Testis (tissue), 2 donors: ENCODE measurements at regions not wholly inside any gene's neighbourhood (a gene's known extent, or its start where the extent isn't known, plus 50 kb on each side); places are given as distances from the start of the nearest gene placed in this dataset.

Experiments used
- DNase-seq: peaks from one replicate; pipeline ENCODE4 v3.0.0-alpha.2; 2019
- H3K27ac ChIP-seq, 2 donors: fragments of 200-600 bp; sonication (generic); one replicate each; pipeline ENCODE4 v1.5.1; 2019
- H3K27me3 ChIP-seq: fragments of 200-600 bp; sonication (generic); one replicate; pipeline ENCODE4 v1.5.1; 2019
- H3K36me3 ChIP-seq: fragments of 200-600 bp; sonication (generic); one replicate; pipeline ENCODE4 v1.5.1; 2017; ENCODE audit warnings: low read depth; ENCODE audit errors: missing control alignments
- H3K4me1 ChIP-seq: fragments of 200-600 bp; sonication (generic); one replicate; pipeline ENCODE4 v1.5.1; 2019
- H3K4me3 ChIP-seq, 2 donors: fragments of 200-600 bp; sonication (generic); one replicate each; pipeline ENCODE4 v1.5.1; 2017 to 2019
- H3K9me3 ChIP-seq: fragments of 200-600 bp; sonication (generic); one replicate; pipeline ENCODE4 v1.5.1; 2017
- CTCF ChIP-seq, 3 experiments: fragments of 450-650 bp in 2 of 3; fragments of 200-600 bp in 1 of 3; sonication (generic) in 1 of 3; IDR thresholded peaks; one replicate each; pipeline ENCODE4 v1.5.1; 2016 to 2019; ENCODE audit warnings: antibody characterized with exemption in 3 of 3, mild to moderate bottlenecking in 2 of 3, moderate library complexity in 1 of 3
- POLR2A ChIP-seq: fragments of 450-650 bp; IDR thresholded peaks from one replicate; pipeline ENCODE4 v1.6.1; 2017; ENCODE audit warnings: antibody characterized with exemption, mild to moderate bottlenecking, moderate library complexity
- WGBS, 2 donors: methylation state at CpG; one replicate each; pipeline ENCODE4 v1.1.5; 2018; 5-methylcytosine and 5-hydroxymethylcytosine counted together
- intact Hi-C: fragments of 100-400 bp; cut with DNase I; formaldehyde crosslinking; loops from one replicate; pipeline ENCODE4 v1.15.1; 2023; ENCODE audit warnings: low total_unique reads

GRCh38 chr4:123649250-123649644 lies 252.7 kb downstream of the SPRY1 start:
- TF ChIP-seq POLR2A (no peak), CTCF (IDR thresholded peaks at IDR 0.05) (no peak)
- peaks cover 7% of the 10 kb centered on the region for H3K4me1 ChIP-seq
- H3K4me3 ChIP-seq: no peak overlapping the region
- H3K36me3 ChIP-seq: no peaks in the 10 kb centered on the region
- no peak for DNase-seq
- intact Hi-C loops: no loop called here
- H3K27ac ChIP-seq: peak overlapping the region; percentile 40 to 50
- no peaks in the 10 kb centered on the region for H3K9me3 ChIP-seq
- 68 to 71% methylated on average over 4 of the region's 4 CpGs for WGBS, 2 donors
- no peaks in the 10 kb centered on the region for H3K27me3 ChIP-seq

GRCh38 chr4:123649645-123650391 lies 253.2 kb downstream of the SPRY1 start:
- Histone ChIP-seq H3K36me3 (no peaks in the 10 kb centered on the region), H3K9me3 (no peaks in the 10 kb centered on the region), H3K4me3 (no peak overlapping the region), H3K4me1 (peaks cover 7% of the 10 kb centered on the region), H3K27ac (peak overlapping the region; percentile 40 to 50), H3K27me3 (no peaks in the 10 kb centered on the region)
- TF ChIP-seq POLR2A: no peak
- TF ChIP-seq CTCF (IDR thresholded peaks at IDR 0.05): no peak
- WGBS, 2 donors: 55 to 57% methylated on average over 11 of the region's 11 CpGs
- intact Hi-C loops: no loop called here
- no peak for DNase-seq

GRCh38 chr4:123651066-123651465 lies 254.5 kb downstream of the SPRY1 start:
- H3K36me3 ChIP-seq: no peaks in the 10 kb centered on the region
- TF ChIP-seq POLR2A: no peak
- no peak for TF ChIP-seq CTCF (IDR thresholded peaks at IDR 0.05)
- intact Hi-C loops: no loop called here
- peaks cover 7% of the 10 kb centered on the region for H3K4me1 ChIP-seq
- no peak for DNase-seq
- H3K27ac ChIP-seq: no peak overlapping the region
- no peak overlapping the region for H3K4me3 ChIP-seq
- no peaks in the 10 kb centered on the region for H3K27me3 ChIP-seq
- 49 to 53% methylated on average over 2 of the region's 2 CpGs for WGBS, 2 donors
- no peaks in the 10 kb centered on the region for H3K9me3 ChIP-seq

- intact Hi-C loops: no loop called here
- WGBS, 2 donors: 67 to 75% methylated on average over 1 of the region's 1 CpG
- no peak for DNase-seq
- Histone ChIP-seq H3K27ac (no peak overlapping the region), H3K36me3 (no peaks in the 10 kb centered on the region), H3K9me3 (no peaks in the 10 kb centered on the region), H3K4me1 (peaks cover 7% of the 10 kb centered on the region), H3K4me3 (no peak overlapping the region), H3K27me3 (no peaks in the 10 kb centered on the region)
- no peak for TF ChIP-seq CTCF (IDR thresholded peaks at IDR 0.05)
- no peak for TF ChIP-seq POLR2A
Measured at GRCh38 chr4:123651536-123652180, 255.1 kb downstream of the SPRY1 start.

- H3K27ac ChIP-seq: no peak overlapping the region
- TF ChIP-seq CTCF (IDR thresholded peaks at IDR 0.05) (no peak), POLR2A (no peak)
- peaks cover 7% of the 10 kb centered on the region for H3K4me1 ChIP-seq
- no peak overlapping the region for H3K4me3 ChIP-seq
- no peaks in the 10 kb centered on the region for H3K36me3 ChIP-seq
- H3K27me3 ChIP-seq: no peaks in the 10 kb centered on the region
- WGBS, 2 donors: 59 to 60% methylated on average over 1 of the region's 1 CpG
- no peak for DNase-seq
- H3K9me3 ChIP-seq: no peaks in the 10 kb centered on the region
- intact Hi-C loops: no loop called here
Measured at GRCh38 chr4:123652476-123652875, 255.9 kb downstream of the SPRY1 start.
